ENCODE measurements at regions not wholly inside any gene's neighbourhood (a gene's known extent, or its start where the extent isn't known, plus 50 kb on each side); places are given as distances from the start of the nearest gene placed in this dataset.

- Histone ChIP-seq H3K9me2 (replicated peaks; ENCODE audit: insufficient read depth, low read length) (no peaks in the 10 kb centered on the region), H3K9me3 (replicated peaks; ENCODE audit: insufficient read depth, low read length) (no peaks in the 10 kb centered on the region), H3K4me1 (ENCODE audit: low read length) (no peaks in the 10 kb centered on the region), H3K4me3 (ENCODE audit: low read length) (no peak overlapping the region), H3K27ac (ENCODE audit: low read length) (no peak overlapping the region), H3F3A (ENCODE audit: insufficient read depth, low read length) (no peaks in the 10 kb centered on the region), H3K36me3 (replicated peaks; ENCODE audit: insufficient read depth, low read length) (no peaks in the 10 kb centered on the region), H3K4me2 (ENCODE audit: low read depth, low read length) (no peak overlapping the region), H2AFZ (ENCODE audit: low read length) (no peak overlapping the region), H3K9ac (ENCODE audit: low read length) (no peak overlapping the region), H4K20me1 (ENCODE audit: insufficient read depth, low read length) (no peaks in the 10 kb centered on the region), H3K27me3 (replicated peaks; ENCODE audit: insufficient read depth, low read length) (no peaks in the 10 kb centered on the region), H3K79me2 (ENCODE audit: low read length) (no peaks in the 10 kb centered on the region)
- TF ChIP-seq EZH2 (optimal IDR thresholded peaks at IDR 0.05; ENCODE audit: low read depth, low read length) (no peak), EZH2phosphoT487 (IDR thresholded peaks at IDR 0.05; ENCODE audit: low read length) (no peak), CTCF (IDR thresholded peaks at IDR 0.05; ENCODE audit: low read length) (no peak)
- no peak for DNase-seq
These were observed 1040.9 kb downstream of the CBLN2 start for GRCh38 chr18:71503222-71503621.

- no peak overlapping the region for H3K9ac ChIP-seq (ENCODE audit: low read length)
- H3K27ac ChIP-seq (ENCODE audit: low read length), result no peak overlapping the region
- H3K27me3 ChIP-seq (replicated peaks; ENCODE audit: insufficient read depth, low read length), result no peaks in the 10 kb centered on the region
- H3K4me3 ChIP-seq (ENCODE audit: low read length), result no peak overlapping the region
- H3F3A ChIP-seq (ENCODE audit: insufficient read depth, low read length), result no peaks in the 10 kb centered on the region
- no peak for DNase-seq
- no peak overlapping the region for H3K4me2 ChIP-seq (ENCODE audit: low read depth, low read length)
- H4K20me1 ChIP-seq (ENCODE audit: insufficient read depth, low read length), result no peaks in the 10 kb centered on the region
- no peak for TF ChIP-seq EZH2phosphoT487 (IDR thresholded peaks at IDR 0.05; ENCODE audit: low read length)
- no peak for TF ChIP-seq EZH2 (optimal IDR thresholded peaks at IDR 0.05; ENCODE audit: low read depth, low read length)
- no peaks in the 10 kb centered on the region for H3K36me3 ChIP-seq (replicated peaks; ENCODE audit: insufficient read depth, low read length)
- H3K9me3 ChIP-seq (replicated peaks; ENCODE audit: insufficient read depth, low read length), result no peaks in the 10 kb centered on the region
- no peak overlapping the region for H2AFZ ChIP-seq (ENCODE audit: low read length)
- H3K4me1 ChIP-seq (ENCODE audit: low read length), result no peaks in the 10 kb centered on the region
- no peaks in the 10 kb centered on the region for H3K79me2 ChIP-seq (ENCODE audit: low read length)
- no peaks in the 10 kb centered on the region for H3K9me2 ChIP-seq (replicated peaks; ENCODE audit: insufficient read depth, low read length)
These were observed 1058.5 kb downstream of the CBLN2 start for GRCh38 chr18:71485611-71486010.

GRCh38 chr18:71471963-71472725 is 1072.0 kb downstream of the CBLN2 start:
- no peaks in the 10 kb centered on the region for H3K9me3 ChIP-seq (replicated peaks; ENCODE audit: insufficient read depth, low read length)
- no peak overlapping the region for H3K4me2 ChIP-seq (ENCODE audit: low read depth, low read length)
- no peaks in the 10 kb centered on the region for H3K9me2 ChIP-seq (replicated peaks; ENCODE audit: insufficient read depth, low read length)
- H3K27ac ChIP-seq (ENCODE audit: low read length), result no peak overlapping the region
- no peak overlapping the region for H3K4me3 ChIP-seq (ENCODE audit: low read length)
- H3K9ac ChIP-seq (ENCODE audit: low read length), result no peak overlapping the region
- no peaks in the 10 kb centered on the region for H3K4me1 ChIP-seq (ENCODE audit: low read length)
- no peaks in the 10 kb centered on the region for H3K36me3 ChIP-seq (replicated peaks; ENCODE audit: insufficient read depth, low read length)
- H3K27me3 ChIP-seq (replicated peaks; ENCODE audit: insufficient read depth, low read length), result no peaks in the 10 kb centered on the region
- TF ChIP-seq EZH2 (optimal IDR thresholded peaks at IDR 0.05; ENCODE audit: low read depth, low read length), result no peak
- no peak for TF ChIP-seq EZH2phosphoT487 (IDR thresholded peaks at IDR 0.05; ENCODE audit: low read length)
- TF ChIP-seq CTCF (IDR thresholded peaks at IDR 0.05; ENCODE audit: low read length), result no peak
- H3F3A ChIP-seq (ENCODE audit: insufficient read depth, low read length), result no peaks in the 10 kb centered on the region
- H2AFZ ChIP-seq (ENCODE audit: low read length), result no peak overlapping the region
- H4K20me1 ChIP-seq (ENCODE audit: insufficient read depth, low read length), result no peaks in the 10 kb centered on the region
- no peaks in the 10 kb centered on the region for H3K79me2 ChIP-seq (ENCODE audit: low read length)
- DNase-seq, result no peak

- Histone ChIP-seq H3K4me2 (ENCODE audit: low read depth, low read length) (no peak overlapping the region), H3K36me3 (replicated peaks; ENCODE audit: insufficient read depth, low read length) (no peaks in the 10 kb centered on the region), H2AFZ (ENCODE audit: low read length) (no peak overlapping the region), H3K4me3 (ENCODE audit: low read length) (no peak overlapping the region), H4K20me1 (ENCODE audit: insufficient read depth, low read length) (no peaks in the 10 kb centered on the region), H3K9me2 (replicated peaks; ENCODE audit: insufficient read depth, low read length) (no peaks in the 10 kb centered on the region), H3K27me3 (replicated peaks; ENCODE audit: insufficient read depth, low read length) (no peaks in the 10 kb centered on the region), H3K27ac (ENCODE audit: low read length) (no peak overlapping the region), H3K9me3 (replicated peaks; ENCODE audit: insufficient read depth, low read length) (no peaks in the 10 kb centered on the region), H3F3A (ENCODE audit: insufficient read depth, low read length) (no peaks in the 10 kb centered on the region), H3K79me2 (ENCODE audit: low read length) (no peaks in the 10 kb centered on the region), H3K4me1 (ENCODE audit: low read length) (no peaks in the 10 kb centered on the region), H3K9ac (ENCODE audit: low read length) (no peak overlapping the region)
- DNase-seq, result no peak
- TF ChIP-seq EZH2phosphoT487 (IDR thresholded peaks at IDR 0.05; ENCODE audit: low read length), result no peak
- TF ChIP-seq EZH2 (optimal IDR thresholded peaks at IDR 0.05; ENCODE audit: low read depth, low read length), result no peak
- no peak for TF ChIP-seq CTCF (IDR thresholded peaks at IDR 0.05; ENCODE audit: low read length)
These were observed 1087.9 kb downstream of the CBLN2 start for GRCh38 chr18:71456206-71456605.
